GM12878 (cell line): ENCODE measurements at regions not wholly inside any gene's neighbourhood (a gene's known extent, or its start where the extent isn't known, plus 50 kb on each side); places are given as distances from the start of the nearest gene placed in this dataset.

Experiments
- ATAC-seq: fragments of 200-7000 bp; cut with Tn5 transposase; 3 replicates; pipeline ENCODE4 v1.9.1; 2020; ENCODE audit warnings: mild to moderate bottlenecking, moderate library complexity
- BruUV-seq: library from RNA; stranded (reverse); fragments of 400-500 nt; replicated peaks from 2 replicates; lab custom pipeline; 2021; lab: Mats Ljungman, UMichigan
- CTCF ChIA-PET: fragments of 300-600 bp; sonication (Branson Sonifier 250); formaldehyde crosslinking; extraction: SDS; loops from one replicate; lab custom pipeline; 2021; ENCODE audit warnings: inconsistent platforms; lab: Yijun Ruan, JAX
- POLR2A ChIA-PET: fragments of 350-600 bp; formaldehyde crosslinking; extraction: SDS; loops from one replicate; lab custom pipeline; 2021; ENCODE audit warnings: inconsistent platforms; lab: Charles Lee
- RAD21 ChIA-PET: fragments of 300-600 bp; sonication (Branson Sonifier 250); formaldehyde crosslinking; loops from one replicate; lab custom pipeline; 2023; ENCODE audit warnings: antibody characterized with exemption; ENCODE audit not compliant: unreplicated experiment; lab: Charles Lee
- SMC1A ChIA-PET: fragments of 300-600 bp; sonication (Branson Sonifier 250); formaldehyde crosslinking; loops from one replicate; lab custom pipeline; 2023; ENCODE audit not compliant: unreplicated experiment, uncharacterized antibody; lab: Charles Lee
- DNase-seq: peaks from one replicate; pipeline ENCODE4 v3.0.0-alpha.2; 2011; ENCODE audit warnings: low read depth, low spot score
- FAIRE-seq: peaks from 3 replicates; lab custom pipeline; 2011; peaks lifted over from hg19 to GRCh38; lab: Jason Lieb, UNC
- H2AFZ ChIP-seq: 2 replicates; pipeline ENCODE4 v1.6.0; 2011; ENCODE audit warnings: low read depth, low read length, control low read depth; ENCODE audit not compliant: control insufficient read depth
- H3K27ac ChIP-seq: 2 replicates; pipeline ENCODE4 v1.5.1; 2011; ENCODE audit warnings: control low read depth; ENCODE audit not compliant: control insufficient read depth, insufficient read depth
- H3K27me3 ChIP-seq, 2 experiments: replicated peaks in 1 of 2; 2 replicates each; pipeline versions ENCODE4 v1.6.0 to v1.6.1; 2011; ENCODE audit warnings: low read length in 1 of 2; ENCODE audit not compliant: control insufficient read depth in 2 of 2, insufficient read depth in 2 of 2
- H3K36me3 ChIP-seq, 2 experiments: 2 replicates each; pipeline ENCODE4 v1.5.1; 2011; ENCODE audit warnings: low read length in 1 of 2; ENCODE audit not compliant: control insufficient read depth in 2 of 2, insufficient read depth in 2 of 2
- H3K4me1 ChIP-seq: 2 replicates; pipeline ENCODE4 v1.6.1; 2011; ENCODE audit warnings: mild to moderate bottlenecking, low read length, moderate library complexity, mixed read lengths; ENCODE audit not compliant: control insufficient read depth, insufficient read depth
- H3K4me2 ChIP-seq: 2 replicates; pipeline ENCODE4 v1.6.0; 2011; ENCODE audit warnings: control low read depth; ENCODE audit not compliant: control insufficient read depth, insufficient read depth
- H3K4me3 ChIP-seq: fragments of 200-600 bp; sonication (generic); 2 replicates; pipeline ENCODE4 v1.5.1; 2016
- H3K79me2 ChIP-seq: 2 replicates; pipeline ENCODE4 v1.6.0; 2011; ENCODE audit warnings: low read length; ENCODE audit not compliant: control insufficient read depth, insufficient read depth
- H3K9ac ChIP-seq: 2 replicates; pipeline ENCODE4 v1.8.0; 2011; ENCODE audit warnings: low read length, control low read depth, mixed read lengths; ENCODE audit not compliant: control insufficient read depth, insufficient read depth
- H3K9me3 ChIP-seq: replicated peaks from 3 replicates; pipeline ENCODE4 v1.5.1; 2011; ENCODE audit warnings: mild to moderate bottlenecking, low read length; ENCODE audit not compliant: control insufficient read depth, insufficient read depth
- H4K20me1 ChIP-seq: 2 replicates; pipeline ENCODE4 v1.6.0; 2011; ENCODE audit not compliant: control insufficient read depth, insufficient read depth
- ASH2L ChIP-seq: fragments of 300-600, 200-600 bp; sonication (generic); IDR thresholded peaks from 2 replicates; pipeline ENCODE4 v1.6.1; 2017; ENCODE audit warnings: low read depth, mild to moderate bottlenecking, borderline replicate concordance
- EGR1 ChIP-seq, 2 experiments: IDR thresholded peaks; 1 replicate in 1 of 2; 2 replicates in 1 of 2; pipeline ENCODE4 v1.6.1; 2011 to 2012; ENCODE audit warnings: low read depth in 2 of 2, low read length in 2 of 2, borderline replicate concordance in 1 of 2, mild to moderate bottlenecking in 1 of 2, moderate library complexity in 1 of 2
- FOXK2 ChIP-seq: fragments of 450-650 bp; IDR thresholded peaks from 2 replicates; pipeline ENCODE4 v1.6.1; 2017; ENCODE audit warnings: mild to moderate bottlenecking, moderate library complexity
- GABPA ChIP-seq: IDR thresholded peaks from 2 replicates; pipeline ENCODE4 v1.6.1; 2014; ENCODE audit warnings: antibody characterized with exemption, low read depth, mild to moderate bottlenecking, inconsistent platforms
- HDAC6 ChIP-seq: fragments of 200-600 bp; sonication (generic); IDR thresholded peaks from one replicate; pipeline ENCODE4 v1.8.0; 2017; ENCODE audit warnings: antibody characterized with exemption; ENCODE audit not compliant: unreplicated experiment
- IKZF1 ChIP-seq: fragments of 450-650 bp; conservative IDR thresholded peaks from 2 replicates; pipeline ENCODE4 v1.6.1; 2017; ENCODE audit warnings: antibody characterized with exemption, mild to moderate bottlenecking
- MYB ChIP-seq: fragments of 150-350 bp; IDR thresholded peaks from 2 replicates; pipeline ENCODE4 v1.6.1; 2014; ENCODE audit warnings: mild to moderate bottlenecking, low read depth, low read length, borderline replicate concordance
- NR2F1 ChIP-seq: fragments of 450-650 bp; conservative IDR thresholded peaks from 2 replicates; pipeline ENCODE4 v1.6.1; 2017; ENCODE audit warnings: mild to moderate bottlenecking
- POLR2AphosphoS2 ChIP-seq: IDR thresholded peaks from 2 replicates; pipeline ENCODE4 v1.6.1; 2011; ENCODE audit warnings: low read depth, mild to moderate bottlenecking, low read length, improper control_type of control experiment, moderate library complexity
- SMARCA5 ChIP-seq: fragments of 450-650 bp; IDR thresholded peaks from 2 replicates; pipeline ENCODE4 v1.6.1; 2017; ENCODE audit warnings: mild to moderate bottlenecking
- TARDBP ChIP-seq: IDR thresholded peaks from 2 replicates; pipeline ENCODE4 v1.6.1; 2016; ENCODE audit warnings: borderline replicate concordance
- ZBED1 ChIP-seq: IDR thresholded peaks from 2 replicates; pipeline ENCODE4 v1.6.1; 2016; ENCODE audit warnings: borderline replicate concordance
- ZNF207 ChIP-seq: fragments of 450-650 bp; IDR thresholded peaks from 2 replicates; pipeline ENCODE4 v1.6.1; 2014; ENCODE audit warnings: antibody characterized with exemption, mild to moderate bottlenecking, borderline replicate concordance
- ZNF274 ChIP-seq: IDR thresholded peaks from one replicate; pipeline ENCODE4 v1.8.0; 2011; ENCODE audit not compliant: insufficient read length, insufficient read depth
- WGBS: methylation state at CpG from one replicate; pipeline ENCODE4 v1.1.6; 2016; ENCODE audit warnings: low lambda C conversion rate; ENCODE audit not compliant: insufficient replicate concordance, insufficient coverage; ENCODE audit errors: missing lambda C conversion rate; 5-methylcytosine and 5-hydroxymethylcytosine counted together
- in situ Hi-C: fragments of 300-500 bp; cut with MboI; formaldehyde crosslinking; loops from 9 replicates; pipeline ENCODE4 v1.14.3; 2018; ENCODE audit warnings: mixed read lengths
- intact Hi-C: fragments of 100-400 bp; cut with micrococcal nuclease; formaldehyde crosslinking; loops from one replicate; pipeline ENCODE4 v1.14.2; 2022; ENCODE audit not compliant: unreplicated experiment
- TF ChIP-seq, protein P1 (sequence below): fragments of 450-650 bp; IDR thresholded peaks from 2 replicates; pipeline ENCODE4 v1.6.1; 2018; ENCODE audit warnings: borderline replicate concordance, mild to moderate bottlenecking; ENCODE audit not compliant: partially characterized antibody

- Histone ChIP-seq H3K27ac (no peak overlapping the region), H2AFZ (no peak overlapping the region), H3K9me3 (no peaks in the 10 kb centered on the region), H3K79me2 (no peaks in the 10 kb centered on the region), H3K4me1 (no peaks in the 10 kb centered on the region), H3K4me3 (no peak overlapping the region), H4K20me1 (no peaks in the 10 kb centered on the region), H3K27me3 (no peaks in the 10 kb centered on the region), H3K4me2 (no peak overlapping the region), H3K9ac (no peak overlapping the region), H3K36me3 (no peaks in the 10 kb centered on the region)
- 38% methylated on average over 4 of the region's 4 CpGs for WGBS
- no TSS peak for BruUV-seq
- no peak for DNase-seq
- in situ Hi-C loops, result no loop called here
- TF ChIP-seq MYB, result no peak
- TF ChIP-seq POLR2AphosphoS2, result no peak
- TF ChIP-seq TARDBP, result no peak
- TF ChIP-seq EGR1 (IDR thresholded peaks at IDR 0.05; ENCODE audit: borderline replicate concordance in 1 of 2, low read depth in 2 of 2, low read length in 2 of 2), result no peak
- no peak for TF ChIP-seq NR2F1
- no peak for TF ChIP-seq IKZF1
- TF ChIP-seq HDAC6, result no peak
- intact Hi-C loops, result no loop called here
- no peak for ATAC-seq
- FAIRE-seq, result no peak
- CTCF ChIA-PET, result no interaction called here
- SMC1A ChIA-PET, result no interaction called here
- POLR2A ChIA-PET, result no interaction called here
- RAD21 ChIA-PET, result no interaction called here
Measured at GRCh38 chrX:99078301-99078700, 1331.8 kb downstream of the PCDH19 start.

- ChIA-PET RAD21 (no interaction called here), SMC1A (no interaction called here), CTCF (no interaction called here), POLR2A (no interaction called here)
- intact Hi-C loops, result no loop called here
- Histone ChIP-seq H3K9ac (no peak overlapping the region), H3K79me2 (no peaks in the 10 kb centered on the region), H3K36me3 (no peaks in the 10 kb centered on the region), H3K4me1 (no peaks in the 10 kb centered on the region), H3K4me3 (no peak overlapping the region), H4K20me1 (no peaks in the 10 kb centered on the region), H3K9me3 (no peaks in the 10 kb centered on the region), H3K27ac (no peak overlapping the region), H3K27me3 (no peaks in the 10 kb centered on the region), H3K4me2 (no peak overlapping the region), H2AFZ (no peak overlapping the region)
- in situ Hi-C loops, result no loop called here
- 30% methylated on average over 3 of the region's 3 CpGs for WGBS
- no peak for ATAC-seq
- no TSS peak for BruUV-seq
- DNase-seq, result no peak
- FAIRE-seq, result no peak
- TF ChIP-seq ZBED1 (no peak), ASH2L (no peak), ZNF274 (no peak), SMARCA5 (no peak), ZNF207 (no peak), FOXK2 (no peak), GABPA (no peak)
- TF ChIP-seq, protein P1, sequence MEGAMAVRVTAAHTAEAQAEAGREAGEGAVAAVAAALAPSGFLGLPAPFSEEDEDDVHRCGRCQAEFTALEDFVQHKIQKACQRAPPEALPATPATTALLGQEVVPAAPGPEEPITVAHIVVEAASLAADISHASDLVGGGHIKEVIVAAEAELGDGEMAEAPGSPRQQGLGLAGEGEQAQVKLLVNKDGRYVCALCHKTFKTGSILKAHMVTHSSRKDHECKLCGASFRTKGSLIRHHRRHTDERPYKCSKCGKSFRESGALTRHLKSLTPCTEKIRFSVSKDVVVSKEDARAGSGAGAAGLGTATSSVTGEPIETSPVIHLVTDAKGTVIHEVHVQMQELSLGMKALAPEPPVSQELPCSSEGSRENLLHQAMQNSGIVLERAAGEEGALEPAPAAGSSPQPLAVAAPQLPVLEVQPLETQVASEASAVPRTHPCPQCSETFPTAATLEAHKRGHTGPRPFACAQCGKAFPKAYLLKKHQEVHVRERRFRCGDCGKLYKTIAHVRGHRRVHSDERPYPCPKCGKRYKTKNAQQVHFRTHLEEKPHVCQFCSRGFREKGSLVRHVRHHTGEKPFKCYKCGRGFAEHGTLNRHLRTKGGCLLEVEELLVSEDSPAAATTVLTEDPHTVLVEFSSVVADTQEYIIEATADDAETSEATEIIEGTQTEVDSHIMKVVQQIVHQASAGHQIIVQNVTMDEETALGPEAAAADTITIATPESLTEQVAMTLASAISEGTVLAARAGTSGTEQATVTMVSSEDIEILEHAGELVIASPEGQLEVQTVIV, result no peak
Measured at GRCh38 chrX:99077099-99077498, 1333.0 kb downstream of the PCDH19 start.
